ENCODE measurements at regions not wholly inside any gene's neighbourhood (a gene's known extent, or its start where the extent isn't known, plus 50 kb on each side); places are given as distances from the start of the nearest gene placed in this dataset.

GRCh38 chr1:148317288-148317985 is 165.4 kb upstream of the NBPF11 start:
- TF ChIP-seq POLR2A (IDR thresholded peaks at IDR 0.05) (no peak), CTCF (IDR thresholded peaks at IDR 0.05) (no peak)

Measured in prostate gland (tissue), 2 donors.